IMR-90 (cell line): ENCODE measurements at regions not wholly inside any gene's neighbourhood (a gene's known extent, or its start where the extent isn't known, plus 50 kb on each side); places are given as distances from the start of the nearest gene placed in this dataset.

Source experiments
- ATAC-seq: fragments of 200-7000 bp; cut with Tn5 transposase; 2 replicates; pipeline ENCODE4 v1.9.1; 2020; ENCODE audit warnings: low read depth, mild to moderate bottlenecking, moderate library complexity
- BruUV-seq: library from RNA; stranded (reverse); fragments of 400-500 nt; replicated peaks from 2 replicates; lab custom pipeline; 2021; lab: Mats Ljungman, UMichigan
- CTCF ChIA-PET: fragments of 300-600 bp; formaldehyde crosslinking; extraction: SDS; loops from one replicate; lab custom pipeline; 2021; ENCODE audit warnings: antibody characterized with exemption; lab: Yijun Ruan, JAX
- POLR2A ChIA-PET: fragments of 300-600 bp; sonication (Branson Sonifier 250); formaldehyde crosslinking; loops from one replicate; lab custom pipeline; 2022; ENCODE audit warnings: antibody characterized with exemption; ENCODE audit not compliant: unreplicated experiment; lab: Charles Lee
- DNase-seq: peaks from one replicate; pipeline ENCODE4 v3.0.0; 2013
- H2AFZ ChIP-seq: replicated peaks from 2 replicates; pipeline ENCODE3; 2013; ENCODE audit warnings: low read length, mild to moderate bottlenecking; ENCODE audit not compliant: poor library complexity
- H2AK5ac ChIP-seq: 2 replicates; pipeline ENCODE4 v1.6.1; 2013; ENCODE audit warnings: low read depth, low read length, inconsistent platforms
- H2AK9ac ChIP-seq: replicated peaks from 2 replicates; pipeline ENCODE3; 2013; ENCODE audit warnings: mild to moderate bottlenecking, low read depth, low read length, moderate library complexity; ENCODE audit not compliant: poor library complexity
- H2BK120ac ChIP-seq: 2 replicates; pipeline ENCODE4 v1.6.1; 2013; ENCODE audit warnings: low read depth, low read length, inconsistent platforms
- H2BK15ac ChIP-seq: 3 replicates; pipeline ENCODE4 v1.6.1; 2013; ENCODE audit warnings: low read depth, low read length, inconsistent platforms
- H2BK20ac ChIP-seq: 2 replicates; pipeline ENCODE4 v1.6.1; 2013; ENCODE audit warnings: low read depth, mild to moderate bottlenecking, inconsistent platforms, low read length, moderate library complexity
- H2BK5ac ChIP-seq: 2 replicates; pipeline ENCODE4 v1.6.1; 2013; ENCODE audit warnings: mild to moderate bottlenecking, low read depth, low read length, inconsistent platforms; ENCODE audit not compliant: poor library complexity, severe bottlenecking
- H3K14ac ChIP-seq: replicated peaks from 2 replicates; pipeline ENCODE4 v1.6.1; 2013; ENCODE audit warnings: low read depth, low read length, inconsistent platforms
- H3K18ac ChIP-seq: 2 replicates; pipeline ENCODE4 v1.6.1; 2013; ENCODE audit warnings: low read depth, low read length, control low read depth
- H3K23ac ChIP-seq: 2 replicates; pipeline ENCODE4 v1.6.1; 2013; ENCODE audit warnings: low read depth, low read length, inconsistent platforms
- H3K27ac ChIP-seq: 2 replicates; pipeline ENCODE4 v1.5.1; 2013; ENCODE audit warnings: mild to moderate bottlenecking, control low read depth, low read length; ENCODE audit not compliant: insufficient read depth
- H3K27me3 ChIP-seq: 2 replicates; pipeline ENCODE4 v1.6.1; 2013; ENCODE audit warnings: low read length; ENCODE audit not compliant: control insufficient read depth, insufficient read depth
- H3K36me3 ChIP-seq: 2 replicates; pipeline ENCODE4 v1.6.1; 2013; ENCODE audit warnings: low read length, mixed read lengths; ENCODE audit not compliant: control insufficient read depth, insufficient read depth
- H3K4ac ChIP-seq: 2 replicates; pipeline ENCODE4 v1.6.1; 2013; ENCODE audit warnings: low read depth, low read length, inconsistent platforms
- H3K4me1 ChIP-seq: 2 replicates; pipeline ENCODE4 v1.6.1; 2013; ENCODE audit warnings: low read length, mixed read lengths; ENCODE audit not compliant: control insufficient read depth, insufficient read depth
- H3K4me2 ChIP-seq: 2 replicates; pipeline ENCODE4 v1.6.1; 2013; ENCODE audit warnings: low read depth, mild to moderate bottlenecking, control low read depth, low read length, moderate library complexity
- H3K4me3 ChIP-seq: 2 replicates; pipeline ENCODE4 v1.5.1; 2013; ENCODE audit warnings: low read depth, mild to moderate bottlenecking, control low read depth, low read length, moderate library complexity; ENCODE audit not compliant: insufficient read depth
- H3K56ac ChIP-seq: 2 replicates; pipeline ENCODE4 v1.6.1; 2013; ENCODE audit warnings: low read length, inconsistent platforms; ENCODE audit not compliant: insufficient read depth; ENCODE audit errors: extremely low read depth
- H3K79me1 ChIP-seq, 2 experiments: 2 replicates each; pipeline ENCODE4 v1.6.1; 2013; ENCODE audit warnings: low read length in 2 of 2, inconsistent platforms in 1 of 2, low read depth in 1 of 2
- H3K9ac ChIP-seq: 2 replicates; pipeline ENCODE4 v1.6.1; 2013; ENCODE audit warnings: low read depth, low read length, control low read depth
- H3K9me1 ChIP-seq: 2 replicates; pipeline ENCODE4 v1.6.1; 2013; ENCODE audit warnings: low read length, inconsistent platforms; ENCODE audit not compliant: insufficient read depth
- H3K9me3 ChIP-seq: 2 replicates; pipeline ENCODE4 v1.6.1; 2013; ENCODE audit warnings: low read length; ENCODE audit not compliant: control insufficient read depth, insufficient read depth
- H4K20me1 ChIP-seq: 2 replicates; pipeline ENCODE4 v1.6.1; 2013; ENCODE audit warnings: low read length, inconsistent platforms; ENCODE audit not compliant: insufficient read depth
- H4K5ac ChIP-seq: 2 replicates; pipeline ENCODE4 v1.6.1; 2013; ENCODE audit warnings: mild to moderate bottlenecking, low read depth, low read length, control low read depth
- H4K8ac ChIP-seq, 2 experiments: 2 replicates each; pipeline ENCODE4 v1.6.1; 2013; ENCODE audit warnings: low read depth in 2 of 2, low read length in 2 of 2, control low read depth in 1 of 2, inconsistent platforms in 1 of 2
- H4K91ac ChIP-seq: 2 replicates; pipeline ENCODE4 v1.6.1; 2013; ENCODE audit warnings: low read depth, low read length, inconsistent platforms; ENCODE audit not compliant: insufficient read depth
- BHLHE40 ChIP-seq: fragments of 150-350 bp; IDR thresholded peaks from 2 replicates; pipeline ENCODE4 v1.6.1; 2016; ENCODE audit warnings: mild to moderate bottlenecking, low read depth, low read length
- CEBPB ChIP-seq: IDR thresholded peaks from 2 replicates; pipeline ENCODE4 v1.6.1; 2012; ENCODE audit warnings: low read depth, low read length, improper control_type of control experiment
- CHD1 ChIP-seq: IDR thresholded peaks from 2 replicates; pipeline ENCODE4 v1.6.1; 2012; ENCODE audit warnings: low read depth, low read length, improper control_type of control experiment
- CTCF ChIP-seq: conservative IDR thresholded peaks from 2 replicates; pipeline ENCODE4 v1.5.1; 2012; ENCODE audit warnings: mild to moderate bottlenecking, low read depth, low read length, improper control_type of control experiment
- ELK1 ChIP-seq: fragments of 150-350 bp; IDR thresholded peaks from 2 replicates; pipeline ENCODE4 v1.6.1; 2016; ENCODE audit warnings: low read depth, mild to moderate bottlenecking, low read length, moderate library complexity, borderline replicate concordance
- FOS ChIP-seq: fragments of 150-350 bp; IDR thresholded peaks from 2 replicates; pipeline ENCODE4 v1.6.1; 2016; ENCODE audit warnings: low read depth, low read length
- MAFK ChIP-seq: IDR thresholded peaks from 2 replicates; pipeline ENCODE4 v1.6.1; 2012; ENCODE audit warnings: low read depth, low read length, improper control_type of control experiment
- MAZ ChIP-seq: IDR thresholded peaks from 2 replicates; pipeline ENCODE4 v1.6.1; 2012; ENCODE audit warnings: low read depth, mild to moderate bottlenecking, low read length, improper control_type of control experiment, moderate library complexity, borderline replicate concordance
- MXI1 ChIP-seq: IDR thresholded peaks from 2 replicates; pipeline ENCODE4 v1.6.1; 2012; ENCODE audit warnings: low read depth, mild to moderate bottlenecking, low read length, moderate library complexity, borderline replicate concordance
- NFE2L2 ChIP-seq: fragments of 150-350 bp; IDR thresholded peaks from 2 replicates; pipeline ENCODE4 v1.6.1; 2016; ENCODE audit warnings: low read depth, mild to moderate bottlenecking, low read length
- POLR2A ChIP-seq: IDR thresholded peaks from 2 replicates; pipeline ENCODE4 v1.6.1; 2012; ENCODE audit warnings: mild to moderate bottlenecking, low read depth, low read length
- RAD21 ChIP-seq: IDR thresholded peaks from 2 replicates; pipeline ENCODE4 v1.6.1; 2012; ENCODE audit warnings: low read length, improper control_type of control experiment
- RCOR1 ChIP-seq: IDR thresholded peaks from 2 replicates; pipeline ENCODE4 v1.6.1; 2012; ENCODE audit warnings: mild to moderate bottlenecking, low read length, improper control_type of control experiment; ENCODE audit not compliant: insufficient replicate concordance
- RFX5 ChIP-seq: IDR thresholded peaks from 2 replicates; pipeline ENCODE4 v1.8.0; 2012; ENCODE audit warnings: low read depth, mild to moderate bottlenecking, low read length, moderate library complexity
- SMC3 ChIP-seq: fragments of 150-350 bp; IDR thresholded peaks from 2 replicates; pipeline ENCODE4 v1.6.1; 2016; ENCODE audit warnings: low read depth, mild to moderate bottlenecking, antibody characterized with exemption, low read length, moderate library complexity
- WGBS, 2 experiments: methylation state at CpG; one replicate each; pipeline versions ENCODE4 v1.1.5 to v1.1.7; 2013; ENCODE audit warnings: missing lambda C conversion rate in 2 of 2; ENCODE audit not compliant: insufficient read length in 1 of 2; ENCODE audit errors: extremely low coverage in 2 of 2; 5-methylcytosine and 5-hydroxymethylcytosine counted together
- dilution Hi-C: fragments of 300-500 bp; cut with HindIII; formaldehyde crosslinking; loops from one replicate; pipeline ENCODE4 v1.14.3; 2018; ENCODE audit warnings: low sequenced_read_pairs; ENCODE audit not compliant: unreplicated experiment
- in situ Hi-C: fragments of 300-500 bp; cut with MboI; formaldehyde crosslinking; loops from 3 replicates; pipeline ENCODE4 v1.14.3; 2019; ENCODE audit warnings: low sequenced_read_pairs, inconsistent platforms, mixed read lengths
- intact Hi-C: fragments of 100-400 bp; cut with micrococcal nuclease; formaldehyde crosslinking; loops from 2 replicates; pipeline ENCODE4 v1.10.0; 2022
- TF ChIP-seq, protein P1 (sequence below): fragments of 150-350 bp; IDR thresholded peaks from 2 replicates; pipeline ENCODE4 v1.6.1; 2017; ENCODE audit warnings: mild to moderate bottlenecking, antibody characterized with exemption, low read length, low read depth

- Histone ChIP-seq H2AK5ac (no peak overlapping the region), H4K91ac (no peak overlapping the region), H4K8ac (no peak overlapping the region), H3K14ac (no peak overlapping the region), H3K56ac (no peak overlapping the region), H3K27me3 (peaks cover 51% of the 10 kb centered on the region), H3K79me1 (no peaks in the 10 kb centered on the region), H3K4me1 (no peaks in the 10 kb centered on the region; the same call in 1 of the 2 replicates), H3K18ac (no peak overlapping the region), H4K20me1 (no peaks in the 10 kb centered on the region), H2AK9ac (no peak overlapping the region), H2BK5ac (no peak overlapping the region), H2AFZ (no peak overlapping the region), H2BK120ac (no peak overlapping the region), H3K36me3 (no peaks in the 10 kb centered on the region), H3K4me2 (no peak overlapping the region), H3K23ac (no peak overlapping the region), H4K5ac (no peak overlapping the region), H3K9me3 (no peaks in the 10 kb centered on the region), H3K4me3 (no peak overlapping the region), H2BK15ac (no peak overlapping the region), H2BK20ac (no peak overlapping the region), H3K9me1 (no peaks in the 10 kb centered on the region; the same call in 1 of the 2 replicates), H3K27ac (no peak overlapping the region), H3K9ac (no peak overlapping the region), H3K4ac (no peak overlapping the region)
- WGBS, 2 experiments = 100% methylated on average over 1 of the region's 9 CpGs; no CpG with 5 or more reads in 1 of the 2 experiments
- no TSS peak for BruUV-seq
- intact Hi-C loops (no loop called here), in situ Hi-C loops (no loop called here), dilution Hi-C loops (no loop called here)
- ATAC-seq (no peak), DNase-seq (no peak)
- CTCF ChIA-PET = no interaction called here
- TF ChIP-seq BHLHE40 (no peak), CHD1 (no peak), FOS (no peak), MXI1 (no peak), RCOR1 (no peak), RAD21 (no peak), MAFK (no peak), MAZ (no peak), CTCF (no peak), NFE2L2 (no peak), ELK1 (no peak), RFX5 (no peak), POLR2A (no peak), SMC3 (no peak), CEBPB (no peak)
- TF ChIP-seq, protein P1, sequence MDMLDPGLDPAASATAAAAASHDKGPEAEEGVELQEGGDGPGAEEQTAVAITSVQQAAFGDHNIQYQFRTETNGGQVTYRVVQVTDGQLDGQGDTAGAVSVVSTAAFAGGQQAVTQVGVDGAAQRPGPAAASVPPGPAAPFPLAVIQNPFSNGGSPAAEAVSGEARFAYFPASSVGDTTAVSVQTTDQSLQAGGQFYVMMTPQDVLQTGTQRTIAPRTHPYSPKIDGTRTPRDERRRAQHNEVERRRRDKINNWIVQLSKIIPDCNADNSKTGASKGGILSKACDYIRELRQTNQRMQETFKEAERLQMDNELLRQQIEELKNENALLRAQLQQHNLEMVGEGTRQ = no peak
- POLR2A ChIA-PET = no interaction called here
Measured at GRCh38 chr16:86042393-86042792, 143.4 kb downstream of the IRF8 start.
